Coronary artery (tissue), 2 donors: ENCODE measurements at regions not wholly inside any gene's neighbourhood (a gene's known extent, or its start where the extent isn't known, plus 50 kb on each side); places are given as distances from the start of the nearest gene placed in this dataset.

ENCODE experiments used
- DNase-seq: peaks from one replicate; pipeline ENCODE4 v3.0.0-alpha.2; 2017; ENCODE audit warnings: low spot score
- H3K27ac ChIP-seq, 2 donors: fragments of 200-600 bp; sonication (generic); one replicate each; pipeline ENCODE4 v1.5.1; 2016 to 2019
- H3K4me3 ChIP-seq: fragments of 200-600 bp; sonication (generic); 2 replicates; pipeline ENCODE4 v1.5.1; 2016; ENCODE audit warnings: mild to moderate bottlenecking, moderate library complexity
- TF ChIP-seq, protein P1 (sequence below): fragments of 200-600 bp; sonication (generic); IDR thresholded peaks from one replicate; pipeline ENCODE4 v1.5.1; 2019; ENCODE audit warnings: antibody characterized with exemption

GRCh38 chr4:11299016-11299415, 129.7 kb downstream of the HS3ST1 start:
- DNase-seq, result no peak
- H3K4me3 ChIP-seq, result no peak overlapping the region
- TF ChIP-seq, protein P1, sequence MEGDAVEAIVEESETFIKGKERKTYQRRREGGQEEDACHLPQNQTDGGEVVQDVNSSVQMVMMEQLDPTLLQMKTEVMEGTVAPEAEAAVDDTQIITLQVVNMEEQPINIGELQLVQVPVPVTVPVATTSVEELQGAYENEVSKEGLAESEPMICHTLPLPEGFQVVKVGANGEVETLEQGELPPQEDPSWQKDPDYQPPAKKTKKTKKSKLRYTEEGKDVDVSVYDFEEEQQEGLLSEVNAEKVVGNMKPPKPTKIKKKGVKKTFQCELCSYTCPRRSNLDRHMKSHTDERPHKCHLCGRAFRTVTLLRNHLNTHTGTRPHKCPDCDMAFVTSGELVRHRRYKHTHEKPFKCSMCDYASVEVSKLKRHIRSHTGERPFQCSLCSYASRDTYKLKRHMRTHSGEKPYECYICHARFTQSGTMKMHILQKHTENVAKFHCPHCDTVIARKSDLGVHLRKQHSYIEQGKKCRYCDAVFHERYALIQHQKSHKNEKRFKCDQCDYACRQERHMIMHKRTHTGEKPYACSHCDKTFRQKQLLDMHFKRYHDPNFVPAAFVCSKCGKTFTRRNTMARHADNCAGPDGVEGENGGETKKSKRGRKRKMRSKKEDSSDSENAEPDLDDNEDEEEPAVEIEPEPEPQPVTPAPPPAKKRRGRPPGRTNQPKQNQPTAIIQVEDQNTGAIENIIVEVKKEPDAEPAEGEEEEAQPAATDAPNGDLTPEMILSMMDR, result no peak
- no peak overlapping the region for H3K27ac ChIP-seq

DNA sequence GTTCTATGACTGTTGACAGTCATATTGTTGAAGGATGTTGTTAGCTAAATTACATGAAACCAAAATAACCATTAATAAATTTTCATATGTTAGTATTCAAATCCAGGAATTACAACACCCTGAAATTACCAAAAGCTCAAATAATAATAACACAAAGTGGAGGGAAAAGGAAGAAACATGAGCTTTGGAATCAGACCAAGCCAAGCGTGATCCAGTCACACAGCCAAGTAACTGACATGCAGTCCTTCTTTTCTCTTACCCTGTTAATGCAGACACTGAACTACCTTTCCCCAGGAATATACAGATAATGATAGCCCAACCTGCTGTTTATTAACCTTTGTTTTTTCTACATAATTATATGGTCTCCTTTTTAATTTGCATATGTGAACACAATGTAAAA, 130.2 kb downstream of the HS3ST1 start:
- Histone ChIP-seq H3K27ac (no peak overlapping the region), H3K4me3 (no peak overlapping the region)
- TF ChIP-seq, protein P1, result no peak
- no peak for DNase-seq

- TF ChIP-seq, protein P1, result no peak
- no peak overlapping the region for H3K4me3 ChIP-seq
These were observed 131.1 kb downstream of the HS3ST1 start for GRCh38 chr4:11297627-11298026.

GRCh38 chr4:11297201-11297600, 131.5 kb downstream of the HS3ST1 start:
- TF ChIP-seq, protein P1, result no peak
- Histone ChIP-seq H3K4me3 (no peak overlapping the region), H3K27ac (no peak overlapping the region)
- no peak for DNase-seq

More at GRCh38 chr4:11297627-11298026, 131.1 kb downstream of the HS3ST1 start:
- H3K27ac ChIP-seq, result no peak overlapping the region
- DNase-seq, result no peak

- no peak overlapping the region for H3K27ac ChIP-seq
- no peak overlapping the region for H3K4me3 ChIP-seq
- TF ChIP-seq, protein P1, result no peak
- DNase-seq, result no peak
These were observed 134.8 kb downstream of the HS3ST1 start for GRCh38 chr4:11293866-11294265.

DNA sequence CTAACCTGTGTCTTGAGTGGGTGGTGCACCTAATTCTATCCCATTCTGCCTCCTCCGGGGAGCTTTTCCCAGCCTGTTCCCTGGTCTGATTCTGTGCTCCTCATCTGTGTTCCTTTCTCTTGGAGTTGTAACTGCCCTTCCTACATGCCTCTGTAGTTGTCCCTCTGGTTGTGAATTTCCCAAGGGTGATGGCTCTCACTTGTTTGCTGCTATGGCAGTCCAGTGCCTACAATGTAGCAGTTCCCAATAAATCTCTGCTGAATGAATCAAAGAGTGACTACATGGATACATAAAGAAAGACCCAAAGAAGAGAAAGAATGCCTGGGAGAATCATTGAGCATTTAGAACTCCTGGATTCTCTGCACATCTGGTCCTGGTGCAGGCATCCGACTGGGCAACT, 141.6 kb downstream of the HS3ST1 start:
- Histone ChIP-seq H3K4me3 (no peak overlapping the region), H3K27ac (no peak overlapping the region)
- TF ChIP-seq, protein P1, result no peak
- no peak for DNase-seq

GRCh38 chr4:11286533-11286932, 142.2 kb downstream of the HS3ST1 start:
- no peak overlapping the region for H3K27ac ChIP-seq
- no peak overlapping the region for H3K4me3 ChIP-seq
- DNase-seq, result no peak
- TF ChIP-seq, protein P1, result no peak
